ENCODE measurements at regions not wholly inside any gene's neighbourhood (a gene's known extent, or its start where the extent isn't known, plus 50 kb on each side); places are given as distances from the start of the nearest gene placed in this dataset.

DNA sequence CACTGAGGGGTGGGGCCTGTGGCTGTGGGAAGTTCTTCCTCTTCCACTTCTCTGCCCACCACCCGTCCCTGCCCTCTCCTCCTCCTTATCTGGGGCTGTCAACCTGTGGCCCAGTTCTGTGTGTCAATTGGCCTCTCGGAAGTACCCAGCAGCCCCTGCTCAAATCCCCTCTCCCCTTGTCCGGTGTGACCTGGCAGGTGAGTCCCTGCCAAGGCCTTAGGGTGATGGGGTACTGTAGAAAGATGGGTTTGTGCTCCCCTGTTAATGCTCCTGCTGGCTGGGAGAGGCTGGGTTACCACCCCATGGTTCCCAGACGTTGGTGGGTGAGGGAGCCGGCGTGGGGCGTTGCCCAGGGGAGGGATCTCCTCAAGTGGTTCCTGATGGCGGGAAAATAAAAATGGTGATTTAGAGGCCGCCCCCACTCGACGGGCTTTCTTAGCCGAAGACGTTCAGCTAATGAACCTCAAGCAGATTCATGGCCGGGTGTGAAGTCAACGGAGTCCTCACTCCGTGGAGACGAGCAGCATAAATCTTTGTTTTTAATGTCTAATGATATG lies 141.2 kb downstream of the URI1 start:
- DNase-seq (ENCODE audit: low spot score): no peak

GRCh38 chr19:30083701-30084156 lies 141.7 kb downstream of the URI1 start:
- no peak for DNase-seq (ENCODE audit: low spot score)

- DNase-seq (ENCODE audit: low spot score): no peak
Measured at GRCh38 chr19:30084390-30084819, 142.4 kb downstream of the URI1 start.

GRCh38 chr19:30085394-30085793 lies 143.4 kb downstream of the URI1 start:
- no peak for DNase-seq (ENCODE audit: low spot score)

DNA sequence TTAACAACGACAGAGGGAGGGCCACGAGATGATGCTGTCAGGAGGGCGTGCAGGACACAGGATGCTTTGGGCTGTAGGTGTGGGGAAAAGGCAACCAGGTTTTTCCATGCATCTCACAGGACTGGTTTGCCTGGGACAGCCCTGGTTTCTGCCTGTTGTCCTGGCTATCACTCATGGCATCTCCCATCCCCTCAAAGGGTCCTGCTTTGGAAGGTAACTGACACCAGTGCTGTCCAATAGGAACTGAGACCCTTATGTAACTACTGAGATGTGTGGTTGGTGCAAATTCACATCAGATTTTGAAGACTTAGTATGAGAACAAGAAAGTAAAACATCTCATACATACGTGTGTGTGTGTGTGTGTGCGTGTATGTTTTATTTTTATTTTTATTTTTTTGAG lies 144.2 kb downstream of the URI1 start:
- no peak for DNase-seq (ENCODE audit: low spot score)

- DNase-seq (ENCODE audit: low spot score): no peak
Measured at GRCh38 chr19:30086916-30087315, 144.9 kb downstream of the URI1 start.

GRCh38 chr19:30087381-30088138 lies 145.5 kb downstream of the URI1 start:
- DNase-seq (ENCODE audit: low spot score): no peak

DNA sequence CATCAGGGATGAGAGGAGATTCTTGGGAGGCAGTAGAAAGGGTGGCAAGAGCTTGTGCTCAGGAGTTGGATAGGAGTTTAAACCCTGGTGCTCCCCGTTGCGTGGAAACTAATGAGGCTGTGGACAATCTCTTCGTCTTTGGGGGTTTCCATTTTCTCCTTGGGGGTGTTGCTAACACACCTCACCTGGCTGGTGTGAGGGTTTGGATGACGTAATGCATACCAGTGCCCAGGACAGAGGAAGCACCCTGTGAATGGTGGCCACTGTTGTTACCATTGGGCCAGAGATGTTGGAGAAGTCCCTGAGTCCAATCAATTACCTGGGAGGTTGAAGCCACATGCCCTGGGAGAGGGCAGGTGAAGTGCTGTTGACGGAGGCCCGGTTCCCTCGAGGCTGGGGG lies 146.5 kb downstream of the URI1 start:
- DNase-seq (ENCODE audit: low spot score): no peak

DNA sequence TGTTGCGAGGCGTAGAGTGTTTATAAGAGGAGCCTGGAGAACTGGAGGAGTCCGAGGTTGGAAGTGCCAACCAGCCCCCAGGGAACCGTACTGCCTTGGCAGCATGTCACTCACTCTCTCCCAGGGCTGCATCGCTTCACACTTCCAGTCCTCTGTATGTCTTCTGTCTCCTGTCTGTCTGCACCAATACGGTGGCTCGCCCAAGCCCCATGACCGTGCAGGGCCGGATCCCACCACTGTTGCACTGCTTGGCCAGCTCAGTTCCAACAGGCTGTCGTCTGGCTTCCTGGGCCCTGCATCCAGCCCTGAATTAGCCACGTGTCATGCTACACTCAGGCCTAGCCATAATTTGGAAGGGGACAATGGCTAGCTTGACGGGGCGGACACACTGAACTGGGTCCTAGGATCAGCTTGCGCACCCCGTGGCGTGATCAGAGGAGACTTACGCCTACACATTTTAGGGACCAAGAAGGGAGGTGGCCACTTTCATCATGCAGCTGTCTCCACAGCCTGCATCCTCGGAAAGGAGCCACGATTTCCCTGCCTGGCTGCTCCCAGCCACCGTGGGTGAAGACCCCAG lies 147.1 kb downstream of the URI1 start:
- no peak for DNase-seq (ENCODE audit: low spot score)

DNA sequence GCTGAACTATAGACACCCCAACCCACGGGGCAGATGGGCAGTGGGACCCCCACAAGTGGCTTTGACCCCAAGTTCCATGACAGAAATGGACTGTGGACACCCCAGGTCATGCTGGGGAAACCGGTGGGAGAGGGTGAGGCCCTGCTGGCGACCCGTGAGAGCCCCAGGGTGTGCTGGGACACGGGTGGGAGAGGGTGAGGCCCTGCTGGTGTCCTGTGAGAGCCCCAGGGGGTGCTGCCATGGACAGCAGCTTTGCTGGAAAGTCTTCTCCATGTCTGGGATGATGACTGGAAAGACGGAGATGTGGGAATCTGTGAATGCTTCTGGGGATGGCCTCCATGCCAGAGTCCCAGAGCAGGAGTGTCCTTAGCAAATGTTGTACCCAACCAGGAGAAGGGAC lies 148.4 kb downstream of the URI1 start:
- no peak for DNase-seq (ENCODE audit: low spot score)

DNA sequence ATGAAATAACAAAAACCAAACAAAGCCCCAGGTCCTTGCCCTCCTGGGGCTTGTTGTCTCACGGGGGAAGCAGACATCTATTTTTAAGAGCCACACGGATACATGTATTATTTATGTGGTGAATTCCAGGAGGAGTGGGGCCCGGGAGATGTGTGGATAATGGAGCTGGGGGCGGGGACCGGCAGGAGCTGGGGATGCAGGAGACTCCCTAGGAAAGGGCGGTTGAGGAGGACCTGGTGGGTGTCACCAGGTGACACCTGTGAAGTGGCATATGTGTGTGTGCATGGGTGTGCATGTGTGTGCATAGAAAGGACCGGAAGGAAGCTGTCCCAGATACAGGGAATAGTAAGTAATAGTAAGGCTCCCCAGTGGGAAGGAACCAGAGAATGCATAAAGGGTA lies 148.9 kb downstream of the URI1 start:
- no peak for DNase-seq (ENCODE audit: low spot score)

DNA sequence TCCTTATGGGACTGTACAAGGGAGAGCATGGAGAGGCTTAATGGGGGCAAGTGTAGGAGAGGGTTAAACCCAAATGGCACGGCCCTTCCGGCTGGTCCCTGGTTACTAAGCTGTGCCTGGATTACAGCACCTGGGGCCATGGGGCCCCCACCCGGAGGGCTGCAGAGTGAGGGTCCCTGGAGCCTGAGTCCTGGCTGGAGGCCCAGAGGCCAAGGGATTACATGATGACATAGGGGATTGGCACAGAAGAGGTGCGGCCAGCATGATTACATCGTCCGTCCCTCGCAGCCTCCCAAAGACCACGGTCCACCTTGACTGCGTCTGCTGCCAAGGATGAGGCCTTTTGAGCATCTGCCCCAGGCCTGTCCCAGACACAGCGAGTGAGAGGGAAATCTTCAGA lies 149.4 kb downstream of the URI1 start:
- DNase-seq (ENCODE audit: low spot score): no peak

- no peak for DNase-seq (ENCODE audit: low spot score)
Measured at GRCh38 chr19:30091856-30092255, 149.8 kb downstream of the URI1 start.

DNA sequence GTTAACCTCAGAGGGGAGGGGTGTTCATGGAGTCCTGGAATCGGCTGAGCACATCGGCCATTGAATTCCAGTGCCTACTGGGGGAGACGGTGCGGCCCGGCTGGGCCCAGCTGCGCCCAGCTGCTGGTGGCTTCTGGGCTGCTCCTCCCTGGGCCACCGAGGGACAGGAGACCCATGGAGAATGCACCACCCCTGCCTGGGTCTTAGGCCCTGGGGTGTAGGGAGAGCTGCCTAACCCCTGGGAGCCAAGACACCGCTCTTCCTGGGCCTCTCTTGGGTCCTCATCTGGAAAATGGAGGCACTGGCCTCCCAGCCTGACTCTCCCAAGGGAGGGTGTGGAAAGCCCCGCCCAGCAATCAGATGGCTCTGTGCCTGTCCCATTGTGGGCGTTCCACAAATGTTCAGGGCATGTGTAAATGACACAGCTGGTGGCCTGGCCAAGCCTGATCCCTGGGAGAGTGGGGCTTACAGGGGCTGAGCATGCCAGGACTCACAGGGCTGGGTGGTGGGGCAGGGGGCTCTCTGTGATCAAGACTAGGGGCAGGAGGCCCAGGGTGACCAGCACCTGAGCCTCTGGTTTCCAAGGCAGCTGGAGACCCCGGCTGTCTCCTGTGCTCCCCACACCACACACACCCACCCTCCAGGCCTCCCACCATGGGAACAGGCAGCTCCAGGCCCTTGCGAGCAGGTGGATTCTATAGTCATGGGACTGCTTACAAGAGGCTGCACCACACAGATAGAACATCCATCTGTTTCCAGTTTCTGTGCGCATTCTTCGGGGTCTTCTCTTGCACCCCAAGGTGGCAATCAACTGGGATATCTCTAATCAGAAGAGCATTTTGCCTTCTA lies 150.9 kb downstream of the URI1 start:
- no peak for DNase-seq (ENCODE audit: low spot score)

- DNase-seq (ENCODE audit: low spot score): no peak
Measured at GRCh38 chr19:30093966-30094755, 152.1 kb downstream of the URI1 start.

DNA sequence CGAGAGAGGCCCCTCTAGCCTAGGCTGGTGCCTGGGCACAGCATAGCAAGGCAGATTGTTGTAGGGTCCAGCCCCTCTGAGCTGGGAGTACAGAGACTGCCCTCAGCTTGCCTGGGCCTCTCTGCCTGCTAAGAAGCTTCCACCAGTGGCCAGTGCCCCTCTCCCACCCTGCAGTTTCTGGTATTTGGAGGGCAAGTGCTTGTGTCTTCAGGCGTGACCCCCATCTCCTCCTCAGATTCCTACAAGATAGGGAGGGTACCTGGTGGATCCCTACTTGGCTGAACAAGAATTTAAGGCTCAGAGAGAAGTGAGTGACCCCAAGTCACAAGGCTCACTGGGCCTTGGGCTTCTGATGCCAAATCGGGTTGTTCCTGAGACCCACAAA lies 152.7 kb downstream of the URI1 start:
- DNase-seq (ENCODE audit: low spot score): no peak

DNA sequence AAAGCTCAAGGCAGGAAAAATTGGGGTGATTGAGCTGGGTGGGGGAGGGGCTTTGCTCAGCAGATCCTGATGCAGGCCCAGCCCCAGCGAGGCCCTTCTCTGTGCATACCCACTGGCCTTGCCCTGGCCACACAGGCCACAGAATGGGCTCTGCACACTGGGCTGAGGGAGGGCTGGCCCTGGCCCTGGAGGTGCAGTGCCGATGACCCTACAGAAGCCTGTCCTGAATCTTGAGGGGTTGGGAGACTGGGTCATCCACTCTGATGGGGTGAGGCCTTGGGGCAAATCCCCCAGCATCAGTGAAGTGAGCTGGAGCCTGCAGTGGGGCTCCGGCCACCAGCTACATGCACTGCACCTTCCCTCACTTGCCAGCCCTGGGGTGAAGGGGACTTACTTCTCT lies 153.1 kb downstream of the URI1 start:
- DNase-seq (ENCODE audit: low spot score): no peak

DNA sequence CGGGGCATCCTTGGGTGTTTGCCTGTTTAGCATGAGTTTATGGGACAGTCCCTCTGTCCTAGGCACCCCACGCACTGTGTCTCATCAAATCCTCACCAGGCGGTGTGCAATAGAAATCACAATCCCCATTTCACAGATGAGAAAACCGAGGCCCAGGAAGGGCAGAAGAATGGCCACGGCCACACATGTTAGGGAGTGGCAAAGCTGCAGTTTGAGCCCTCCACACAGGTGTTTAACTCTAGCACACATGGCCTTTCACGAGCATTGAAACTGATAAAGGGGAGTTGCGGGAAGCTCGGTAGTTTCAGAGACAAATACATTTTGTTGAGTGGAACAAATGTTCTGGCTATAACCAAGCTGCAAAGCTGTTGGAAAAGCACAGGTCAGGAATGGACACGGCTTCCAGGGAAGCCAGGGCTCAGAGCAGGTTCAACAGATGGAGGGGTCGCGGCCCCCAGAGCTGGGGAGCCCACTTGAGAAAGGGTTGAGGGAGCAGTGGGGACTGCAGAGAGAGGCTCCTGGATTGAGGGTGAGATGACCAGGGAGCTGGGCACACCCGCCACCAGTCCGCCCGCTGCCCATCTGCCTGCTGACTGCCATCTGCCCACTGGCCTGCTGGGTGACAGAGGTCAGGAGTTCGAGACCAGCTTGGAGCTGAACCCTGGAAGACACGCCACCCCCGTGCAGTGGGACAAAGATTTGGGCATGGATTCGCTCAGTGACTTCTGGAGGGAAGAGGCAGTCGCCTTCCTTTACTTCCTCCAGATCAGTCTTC lies 154.7 kb downstream of the URI1 start:
- DNase-seq (ENCODE audit: low spot score): no peak

- DNase-seq (ENCODE audit: low spot score): no peak
Measured at GRCh38 chr19:30097746-30098280, 155.8 kb downstream of the URI1 start.

DNA sequence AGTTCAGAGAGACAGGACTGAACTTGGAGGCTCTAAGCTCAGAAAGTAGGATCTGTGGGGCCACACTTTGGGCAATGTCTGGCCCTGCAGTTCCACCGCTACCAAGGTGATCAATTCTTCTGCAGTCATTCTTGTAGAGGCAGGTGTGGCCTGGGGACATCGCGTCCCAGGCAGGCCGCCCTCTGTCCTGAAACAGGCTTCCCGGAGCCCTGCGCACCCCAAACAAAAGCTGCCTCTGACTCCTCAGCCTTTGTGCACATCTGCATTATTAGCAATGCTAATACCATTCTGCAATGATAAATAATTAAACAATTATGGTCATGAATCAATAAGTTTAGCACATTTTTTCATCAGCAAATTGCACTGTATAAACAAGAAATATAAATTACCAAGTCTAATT lies 160.2 kb downstream of the URI1 start:
- no peak for DNase-seq (ENCODE audit: low spot score)

- DNase-seq (ENCODE audit: low spot score): no peak
Measured at GRCh38 chr19:30102666-30103065, 160.6 kb downstream of the URI1 start.
